Activated CD8-positive, alpha-beta memory T cell treated with anti-CD3 and anti-CD28 coated beads for 24 hours (primary cell): ENCODE measurements at regions not wholly inside any gene's neighbourhood (a gene's known extent, or its start where the extent isn't known, plus 50 kb on each side); places are given as distances from the start of the nearest gene placed in this dataset.

ENCODE experiments used
- DNase-seq: peaks from one replicate; pipeline ENCODE4 v3.0.0-alpha.2; 2020

GRCh38 chr6:14066782-14067406, 50.7 kb upstream of the CD83 start:
- no peak for DNase-seq

- DNase-seq = no peak
Observed at GRCh38 chr6:14067656-14068055, 49.9 kb upstream of the CD83 start.
